Neuronal stem cell (in vitro differentiated cells): ENCODE measurements at regions not wholly inside any gene's neighbourhood (a gene's known extent, or its start where the extent isn't known, plus 50 kb on each side); places are given as distances from the start of the nearest gene placed in this dataset.

Experiments
- DNase-seq: peaks from one replicate; pipeline ENCODE4 v3.0.0-alpha.2; 2013; ENCODE audit warnings: low spot score
- H2AFZ ChIP-seq: one replicate; pipeline ENCODE4 v1.6.1; 2013; ENCODE audit warnings: mild to moderate bottlenecking, low read length, inconsistent platforms
- H2AK5ac ChIP-seq: 2 replicates; pipeline ENCODE4 v1.6.1; 2013; ENCODE audit warnings: low read depth, mild to moderate bottlenecking, inconsistent platforms, low read length, moderate library complexity, mixed read lengths
- H2BK120ac ChIP-seq: 2 replicates; pipeline ENCODE4 v1.6.1; 2013; ENCODE audit warnings: low read depth, mild to moderate bottlenecking, inconsistent platforms, low read length, moderate library complexity, mixed read lengths
- H2BK12ac ChIP-seq: one replicate; pipeline ENCODE4 v1.6.1; 2013; ENCODE audit warnings: low read length, inconsistent platforms
- H2BK15ac ChIP-seq: 2 replicates; pipeline ENCODE4 v1.6.1; 2013; ENCODE audit warnings: mild to moderate bottlenecking, low read length, inconsistent platforms, mixed read lengths
- H2BK5ac ChIP-seq: one replicate; pipeline ENCODE4 v1.6.1; 2013; ENCODE audit warnings: inconsistent platforms, mild to moderate bottlenecking, low read length, moderate library complexity
- H3K14ac ChIP-seq: one replicate; pipeline ENCODE4 v1.6.1; 2013; ENCODE audit warnings: low read length, inconsistent platforms
- H3K18ac ChIP-seq: 2 replicates; pipeline ENCODE4 v1.6.1; 2013; ENCODE audit warnings: low read length, inconsistent platforms
- H3K23ac ChIP-seq: 2 replicates; pipeline ENCODE4 v1.6.1; 2013; ENCODE audit warnings: low read depth, mild to moderate bottlenecking, mixed read lengths, low read length, inconsistent platforms; ENCODE audit not compliant: poor library complexity
- H3K27ac ChIP-seq: replicated peaks from 3 replicates; pipeline ENCODE4 v1.5.1; 2013; ENCODE audit warnings: low read length, inconsistent platforms
- H3K27me3 ChIP-seq, 3 experiments: 2 replicates each; pipeline ENCODE4 v1.6.1; 2013; ENCODE audit warnings: low read length in 3 of 3, mild to moderate bottlenecking in 2 of 3, inconsistent platforms in 1 of 3, low read depth in 1 of 3, mixed read lengths in 1 of 3, moderate library complexity in 1 of 3; ENCODE audit not compliant: control insufficient read depth in 3 of 3, insufficient read depth in 3 of 3
- H3K36me3 ChIP-seq, 2 donors: replicated peaks in 1 of 2; 2 replicates each; pipeline ENCODE4 v1.6.1; 2013; ENCODE audit warnings: low read length in 2 of 2; ENCODE audit not compliant: control insufficient read depth in 2 of 2, insufficient read depth in 2 of 2
- H3K4ac ChIP-seq: 2 replicates; pipeline ENCODE4 v1.6.1; 2013; ENCODE audit warnings: inconsistent platforms, mild to moderate bottlenecking, low read length, moderate library complexity
- H3K4me1 ChIP-seq, 2 donors: 1 replicate in 1 of 2; 2 replicates in 1 of 2; pipeline ENCODE4 v1.6.1; 2013; ENCODE audit warnings: low read length in 2 of 2, low read depth in 1 of 2; ENCODE audit not compliant: control insufficient read depth in 2 of 2, insufficient read depth in 1 of 2
- H3K4me2 ChIP-seq: one replicate; pipeline ENCODE4 v1.6.1; 2013; ENCODE audit warnings: mild to moderate bottlenecking, low read length, inconsistent platforms; ENCODE audit not compliant: insufficient read depth, poor library complexity, severe bottlenecking
- H3K4me3 ChIP-seq, 2 donors: 2 replicates each; pipeline ENCODE4 v1.5.1; 2013; ENCODE audit warnings: low read length in 2 of 2, mild to moderate bottlenecking in 2 of 2, inconsistent platforms in 1 of 2, moderate library complexity in 1 of 2
- H3K79me1 ChIP-seq: one replicate; pipeline ENCODE4 v1.6.1; 2013; ENCODE audit warnings: low read depth, mild to moderate bottlenecking, inconsistent platforms, low read length, moderate library complexity
- H3K9ac ChIP-seq: one replicate; pipeline ENCODE4 v1.6.1; 2013; ENCODE audit warnings: mild to moderate bottlenecking, low read depth, low read length, inconsistent platforms; ENCODE audit not compliant: poor library complexity
- H3K9me3 ChIP-seq, 2 donors: replicated peaks in 1 of 2; 2 replicates each; pipeline versions ENCODE3 to v1.6.1; 2013; ENCODE audit warnings: low read length in 2 of 2, mild to moderate bottlenecking in 2 of 2, inconsistent platforms in 1 of 2, low read depth in 1 of 2, mixed read lengths in 1 of 2, moderate library complexity in 1 of 2; ENCODE audit not compliant: control insufficient read depth in 2 of 2, insufficient read depth in 1 of 2
- H4K8ac ChIP-seq: one replicate; pipeline ENCODE4 v1.6.1; 2013; ENCODE audit warnings: low read depth, mild to moderate bottlenecking, inconsistent platforms, low read length, moderate library complexity
- H4K91ac ChIP-seq: one replicate; pipeline ENCODE4 v1.6.1; 2013; ENCODE audit warnings: low read length, low read depth, mild to moderate bottlenecking, inconsistent platforms; ENCODE audit not compliant: poor library complexity
- WGBS, 2 donors: extraction: QIAGEN DNeasy Blood & Tissue Kit; methylation state at CpG; one replicate each; pipeline ENCODE4 v1.1.7; 2013; ENCODE audit warnings: missing lambda C conversion rate in 2 of 2, mixed read lengths in 1 of 2; ENCODE audit not compliant: insufficient read length in 2 of 2, insufficient replicate concordance in 1 of 2; ENCODE audit errors: extremely low coverage in 2 of 2; 5-methylcytosine and 5-hydroxymethylcytosine counted together

DNA sequence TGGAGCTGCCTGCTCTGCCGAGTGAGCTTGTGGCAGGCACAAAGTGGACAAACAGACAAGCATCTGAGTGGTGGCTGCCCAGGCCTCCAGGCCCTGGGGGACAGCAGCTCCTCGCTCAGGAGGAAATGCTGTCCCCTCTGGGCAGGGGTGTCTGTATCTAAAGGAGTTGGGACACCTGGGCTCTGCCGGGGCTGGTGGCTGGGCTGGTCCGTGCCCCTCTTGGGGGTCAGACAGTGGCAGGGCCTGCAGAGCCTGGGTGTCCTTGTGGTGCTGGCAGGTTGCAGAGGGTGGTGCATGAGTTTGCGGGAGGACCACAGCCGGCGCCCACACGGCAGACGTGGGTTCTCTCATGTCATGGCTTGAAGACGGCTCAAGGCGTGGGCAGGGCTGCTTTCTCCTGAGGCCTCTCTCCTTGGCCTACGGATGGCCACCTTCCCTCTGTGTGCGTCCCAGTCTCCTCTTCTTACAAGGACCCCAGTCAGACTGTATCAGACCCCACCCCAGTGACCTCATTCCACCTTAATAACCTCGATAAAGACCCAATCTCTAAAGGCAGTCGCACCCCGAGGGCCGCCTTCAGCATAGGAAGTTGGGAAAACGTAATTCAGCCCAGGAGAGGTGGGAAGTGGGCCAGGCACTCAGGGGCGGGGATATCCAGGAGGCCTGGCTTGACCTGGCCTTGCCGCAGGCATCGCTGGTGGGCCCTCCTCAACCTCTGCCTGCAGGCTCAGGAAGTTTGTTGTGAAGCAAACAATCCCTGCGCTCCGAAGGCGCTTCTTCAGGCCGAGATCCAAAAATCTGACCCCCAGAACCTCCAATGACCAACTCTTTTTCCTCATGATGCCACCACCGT, 110.0 kb downstream of the KIF26A start:
- Histone ChIP-seq H3K79me1 (no peaks in the 10 kb centered on the region), H2AFZ (no peak overlapping the region), H3K4ac (peak overlapping the region; percentile 37), H3K36me3 (no peaks in the 10 kb centered on the region), H3K4me3 (no peak overlapping the region), H3K14ac (peak overlapping the region; percentile 82), H3K4me2 (no peak overlapping the region), H2BK12ac (no peak overlapping the region), H3K18ac (peak overlapping the region; percentile 27), H3K4me1 (no peaks in the 10 kb centered on the region), H4K8ac (no peak overlapping the region), H2BK5ac (no peak overlapping the region), H2AK5ac (no peak overlapping the region), H2BK15ac (peak overlapping the region; percentile 49), H3K9me3 (peaks cover 8 to 9% of the 10 kb centered on the region in 2 donors), H2BK120ac (no peak overlapping the region), H4K91ac (no peak overlapping the region), H3K27ac (no peak overlapping the region), H3K23ac (no peak overlapping the region), H3K27me3 (no peaks in the 10 kb centered on the region), H3K9ac (no peak overlapping the region)
- no peak for DNase-seq
- WGBS, 2 donors = no CpG with 5 or more reads among the region's 26 CpGs

GRCh38 chr14:104249089-104249488, 110.7 kb downstream of the KIF26A start:
- Histone ChIP-seq H3K4me3 (no peak overlapping the region), H3K14ac (peak overlapping the region; percentile 31), H2AK5ac (no peak overlapping the region), H3K23ac (peak overlapping the region; percentile 68), H3K27ac (no peak overlapping the region), H2BK15ac (no peak overlapping the region), H3K27me3 (peaks cover 0 to under 1% (median 0%) of the 10 kb centered on the region in 3 experiments), H2AFZ (no peak overlapping the region), H3K4me1 (no peaks in the 10 kb centered on the region), H3K9me3 (peaks cover 8 to 9% of the 10 kb centered on the region in 2 donors), H3K4ac (no peak overlapping the region), H2BK120ac (no peak overlapping the region), H4K8ac (no peak overlapping the region), H3K79me1 (no peaks in the 10 kb centered on the region), H3K9ac (no peak overlapping the region), H2BK5ac (no peak overlapping the region), H3K36me3 (no peaks in the 10 kb centered on the region), H4K91ac (no peak overlapping the region), H2BK12ac (peak overlapping the region; percentile 4), H3K18ac (peak overlapping the region; percentile 35), H3K4me2 (no peak overlapping the region)
- no peak for DNase-seq
- WGBS, 2 donors = no CpG with 5 or more reads among the region's 9 CpGs

DNA sequence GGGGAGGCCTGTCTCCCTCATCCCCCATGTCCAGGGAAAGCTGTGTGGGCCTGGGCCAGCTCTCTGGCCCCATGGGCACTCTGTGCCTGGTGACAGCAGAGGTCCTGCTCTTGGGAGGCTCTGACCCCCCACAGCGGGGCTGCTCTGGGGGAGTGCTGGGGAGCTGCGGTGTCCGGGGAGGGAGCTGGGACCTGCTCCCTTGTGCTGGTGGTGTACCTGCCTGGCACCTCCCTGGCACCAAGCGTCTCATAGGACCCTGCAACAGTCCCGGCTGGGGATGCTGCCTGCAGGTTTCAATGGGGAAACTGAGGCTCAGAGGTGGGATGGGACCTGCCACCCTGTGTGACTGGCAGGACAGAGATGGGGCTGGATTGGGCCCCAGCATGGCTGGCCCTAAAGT, 111.3 kb downstream of the KIF26A start:
- Histone ChIP-seq H3K27ac (no peak overlapping the region), H3K9me3 (peaks cover 8 to 9% of the 10 kb centered on the region in 2 donors), H3K4me1 (no peaks in the 10 kb centered on the region), H3K14ac (no peak overlapping the region), H3K4ac (no peak overlapping the region), H3K9ac (no peak overlapping the region), H2BK120ac (no peak overlapping the region), H2BK12ac (no peak overlapping the region), H3K4me3 (no peak overlapping the region), H3K79me1 (no peaks in the 10 kb centered on the region), H2AK5ac (peak overlapping the region; percentile 84), H3K4me2 (no peak overlapping the region), H3K23ac (no peak overlapping the region), H3K27me3 (peaks cover 0 to 4% (median 0%) of the 10 kb centered on the region in 3 experiments), H4K8ac (no peak overlapping the region), H4K91ac (no peak overlapping the region), H2BK15ac (peak overlapping the region; percentile 67), H3K36me3 (no peaks in the 10 kb centered on the region), H3K18ac (peak overlapping the region; percentile 48), H2BK5ac (peak overlapping the region; percentile 39), H2AFZ (no peak overlapping the region)
- no CpG with 5 or more reads among the region's 5 CpGs for WGBS, 2 donors
- no peak for DNase-seq

GRCh38 chr14:104250175-104250574, 111.8 kb downstream of the KIF26A start:
- H2AK5ac ChIP-seq = no peak overlapping the region
- H3K23ac ChIP-seq = no peak overlapping the region
- H3K79me1 ChIP-seq = no peaks in the 10 kb centered on the region
- WGBS, 2 donors = no CpG with 5 or more reads among the region's 8 CpGs
- DNase-seq = no peak
- no peak overlapping the region for H3K18ac ChIP-seq
- peaks cover 6 to 7% of the 10 kb centered on the region in 2 donors for H3K9me3 ChIP-seq
- H2BK15ac ChIP-seq = no peak overlapping the region
- peak overlapping the region; percentile 21 for H3K14ac ChIP-seq
- no peak overlapping the region for H2BK12ac ChIP-seq
- no peak overlapping the region for H4K8ac ChIP-seq
- H3K9ac ChIP-seq = no peak overlapping the region
- H4K91ac ChIP-seq = no peak overlapping the region
- H3K27me3 ChIP-seq = peaks cover 0 to 7% (median 0%) of the 10 kb centered on the region in 3 experiments
- H2AFZ ChIP-seq = no peak overlapping the region
- H2BK5ac ChIP-seq = peak overlapping the region; percentile 39
- no peaks in the 10 kb centered on the region for H3K36me3 ChIP-seq
- no peak overlapping the region for H2BK120ac ChIP-seq
- H3K27ac ChIP-seq = no peak overlapping the region
- H3K4me1 ChIP-seq = no peaks in the 10 kb centered on the region
- no peak overlapping the region for H3K4me2 ChIP-seq
- H3K4me3 ChIP-seq = no peak overlapping the region
- no peak overlapping the region for H3K4ac ChIP-seq
